Caki2 (cell line): ENCODE measurements at regions not wholly inside any gene's neighbourhood (a gene's known extent, or its start where the extent isn't known, plus 50 kb on each side); places are given as distances from the start of the nearest gene placed in this dataset.

ENCODE experiments used
- DNase-seq: peaks from one replicate; pipeline ENCODE4 v3.0.0-alpha.2; 2015; ENCODE audit warnings: low read depth
- in situ Hi-C: cut with HindIII; loops from 2 replicates; pipeline ENCODE4 v1.10.0; 2016; ENCODE audit warnings: low sequenced_read_pairs, low pct_unique_long_range_greater_than_20kb, mixed read lengths

DNA sequence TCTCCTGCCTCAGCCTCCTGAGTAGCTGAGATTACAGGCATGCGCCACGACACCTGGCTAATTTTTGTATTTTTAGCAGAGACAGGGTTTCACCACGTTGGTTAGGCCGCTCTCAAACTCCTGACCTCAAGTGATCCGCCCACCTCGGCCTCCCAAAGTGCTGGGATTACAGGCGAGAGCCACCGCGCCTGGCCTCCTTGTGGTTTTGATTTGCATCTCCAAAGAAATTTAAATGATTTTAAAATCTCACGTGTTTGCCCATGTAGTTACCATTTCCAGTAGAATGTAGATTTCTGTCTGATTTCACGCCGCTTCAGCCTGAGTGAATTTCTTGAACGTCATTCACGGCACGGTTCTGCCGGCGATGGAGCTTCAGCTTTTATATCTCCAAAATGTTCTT, 55.8 kb downstream of the IGF2 start:
- in situ Hi-C loops: no loop called here
- no peak for DNase-seq

GRCh38 chr11:2077061-2077802, 62.0 kb downstream of the IGF2 start:
- peak; percentile 91 for DNase-seq
- in situ Hi-C loops: no loop called here

- DNase-seq: no peak
- in situ Hi-C loops: no loop called here
Observed at GRCh38 chr11:2076441-2076840, 62.7 kb downstream of the IGF2 start.

DNA sequence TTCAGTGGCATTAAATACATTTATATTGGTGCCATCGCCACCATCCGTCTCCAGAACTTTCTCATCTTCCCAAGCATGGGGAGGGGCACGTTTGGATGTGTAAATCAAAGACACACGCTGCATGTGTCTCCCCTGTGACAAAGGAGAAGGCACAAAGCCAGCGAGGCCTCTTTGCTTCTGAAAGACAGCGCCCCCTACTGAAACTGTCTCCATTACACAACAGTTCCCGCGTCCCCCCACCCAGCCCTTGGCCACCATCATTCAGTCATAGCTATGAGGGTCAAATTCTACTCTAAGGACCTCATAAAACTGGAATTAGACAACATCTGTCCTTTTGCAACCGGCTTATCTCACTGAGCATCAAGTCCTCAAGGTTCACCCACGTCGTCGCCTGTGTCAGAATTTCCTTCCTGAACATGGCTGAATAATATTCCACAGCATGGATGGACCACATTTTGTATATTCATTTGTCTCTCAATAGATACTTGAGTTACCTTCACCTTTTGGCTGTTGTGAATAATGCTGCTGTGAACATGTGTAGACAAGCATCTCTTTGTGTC, 64.8 kb downstream of the IGF2 start:
- in situ Hi-C loops: no loop called here
- DNase-seq: no peak

DNA sequence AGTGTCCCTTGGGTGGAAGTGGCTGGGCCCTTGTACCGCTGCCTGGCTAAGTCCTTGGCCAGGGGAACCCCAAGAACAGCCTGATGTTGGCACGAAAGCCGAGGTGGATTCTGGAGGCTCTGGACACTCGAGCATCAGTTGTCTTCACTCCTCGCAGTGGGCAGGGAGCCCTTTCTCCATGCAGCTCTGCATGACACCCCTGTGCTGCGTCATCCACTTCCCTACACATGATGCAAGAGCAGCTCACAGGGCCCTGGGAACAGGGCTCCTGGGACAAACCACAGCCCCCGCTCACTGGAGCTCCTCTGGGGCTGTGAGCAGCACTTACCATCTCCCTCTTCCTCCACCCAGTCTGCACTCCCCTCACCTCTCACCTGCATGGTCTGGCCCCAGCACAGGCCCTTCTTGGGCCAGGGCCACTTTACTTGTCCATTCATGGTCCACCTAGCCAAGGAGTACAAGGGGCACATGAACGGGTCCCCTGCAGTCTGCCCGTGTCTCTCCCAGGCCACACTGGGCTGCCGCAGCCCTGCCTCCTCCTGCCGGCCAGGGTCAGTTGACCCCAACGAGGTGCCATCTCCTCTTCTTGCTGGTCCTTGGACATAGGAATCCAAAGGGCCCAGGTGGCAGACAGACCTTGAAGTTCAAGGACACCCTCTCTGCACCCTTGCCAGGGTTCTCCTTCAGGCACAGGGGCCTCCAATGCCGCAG, 66.5 kb downstream of the IGF2 start:
- in situ Hi-C loops: no loop called here
- no peak for DNase-seq

DNA sequence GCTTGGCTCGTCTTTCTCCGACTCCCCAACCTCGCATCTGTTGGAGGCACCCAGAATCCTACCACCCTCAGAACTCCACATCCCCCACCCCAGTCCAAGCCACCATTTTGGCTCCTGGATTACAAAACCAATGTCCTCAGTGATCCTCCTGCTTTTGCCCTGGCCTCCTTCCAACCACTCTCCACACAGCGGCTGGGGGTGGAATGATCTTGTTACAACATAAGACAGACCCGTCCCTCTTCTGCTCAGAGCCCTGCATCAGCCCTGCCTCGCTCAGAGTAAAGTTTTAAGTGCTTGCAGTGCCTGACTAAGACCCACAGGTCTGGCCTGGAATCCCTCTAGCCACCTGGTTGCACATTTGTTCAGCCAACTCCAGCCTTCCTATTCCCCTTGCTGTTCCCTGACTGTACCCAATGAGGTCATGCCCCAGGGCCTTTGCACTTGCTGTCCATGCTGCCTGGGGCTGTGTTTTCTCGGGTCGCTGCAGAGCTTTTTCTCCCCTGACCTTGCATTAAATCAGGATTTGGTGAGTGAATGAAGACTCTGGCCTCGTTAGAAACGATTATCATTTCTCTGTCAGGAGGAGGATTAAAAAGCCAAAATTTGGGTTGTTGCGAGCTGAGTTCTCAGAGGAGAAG, 67.3 kb downstream of the IGF2 start:
- in situ Hi-C loops: no loop called here
- no peak for DNase-seq
